CD14-positive monocyte (primary cell): ENCODE measurements at regions not wholly inside any gene's neighbourhood (a gene's known extent, or its start where the extent isn't known, plus 50 kb on each side); places are given as distances from the start of the nearest gene placed in this dataset.

Experiments
- DNase-seq, 3 donors: peaks; one replicate each; pipeline ENCODE4 v3.0.0-alpha.2; 2011 to 2022
- H2AFZ ChIP-seq: 2 replicates; pipeline ENCODE4 v1.6.0; 2012; ENCODE audit warnings: mild to moderate bottlenecking, low read depth, low read length, inconsistent platforms; ENCODE audit not compliant: insufficient read depth, poor library complexity, severe bottlenecking
- H3K27ac ChIP-seq, 2 donors: 1 replicate in 1 of 2; 2 replicates in 1 of 2; pipeline ENCODE4 v1.5.1; 2012 to 2013; ENCODE audit warnings: low read length in 2 of 2, control low read depth in 1 of 2, inconsistent platforms in 1 of 2, low read depth in 1 of 2, mild to moderate bottlenecking in 1 of 2
- H3K27me3 ChIP-seq, 2 donors: one replicate each; pipeline versions ENCODE4 v1.6.0 to v1.6.1; 2011 to 2013; ENCODE audit warnings: low read length in 2 of 2; ENCODE audit not compliant: control insufficient read depth in 2 of 2, insufficient read depth in 2 of 2
- H3K36me3 ChIP-seq, 2 donors: replicated peaks in 1 of 2; 1 replicate in 1 of 2; 2 replicates in 1 of 2; pipeline versions ENCODE4 v1.5.1 to v1.6.1; 2012 to 2013; ENCODE audit warnings: low read length in 2 of 2, control low read depth in 1 of 2, inconsistent platforms in 1 of 2, mild to moderate bottlenecking in 1 of 2; ENCODE audit not compliant: insufficient read depth in 2 of 2, control insufficient read depth in 1 of 2
- H3K4me1 ChIP-seq, 2 donors: 1 replicate in 1 of 2; 2 replicates in 1 of 2; pipeline versions ENCODE4 v1.5.1 to v1.6.1; 2012 to 2013; ENCODE audit warnings: low read length in 2 of 2, control low read depth in 1 of 2, inconsistent platforms in 1 of 2, mild to moderate bottlenecking in 1 of 2, moderate library complexity in 1 of 2; ENCODE audit not compliant: insufficient read depth in 2 of 2, control insufficient read depth in 1 of 2
- H3K4me2 ChIP-seq: replicated peaks from 2 replicates; pipeline ENCODE3; 2012; ENCODE audit warnings: low read length, moderate library complexity, mild to moderate bottlenecking; ENCODE audit not compliant: poor library complexity, severe bottlenecking; ENCODE audit errors: extremely low read depth
- H3K4me3 ChIP-seq, 3 experiments: fragments of 200-600 bp in 1 of 3; sonication (generic) in 1 of 3; replicated peaks in 1 of 3; 1 replicate in 2 of 3; 2 replicates in 1 of 3; pipeline ENCODE4 v1.5.1; 2011 to 2013; ENCODE audit warnings: low read length in 3 of 3, mild to moderate bottlenecking in 3 of 3, control low read depth in 2 of 3, low read depth in 2 of 3, inconsistent platforms in 1 of 3, moderate library complexity in 1 of 3
- H3K79me2 ChIP-seq: 2 replicates; pipeline ENCODE4 v1.6.0; 2012; ENCODE audit warnings: mild to moderate bottlenecking, control low read depth, inconsistent platforms, low read length, moderate library complexity; ENCODE audit not compliant: insufficient read depth
- H3K9ac ChIP-seq: 2 replicates; pipeline ENCODE4 v1.6.0; 2017; ENCODE audit warnings: low read length, mild to moderate bottlenecking; ENCODE audit not compliant: insufficient read depth, poor library complexity, severe bottlenecking
- H3K9me3 ChIP-seq, 2 donors: replicated peaks in 1 of 2; 1 replicate in 1 of 2; 2 replicates in 1 of 2; pipeline versions ENCODE4 v1.5.1 to v1.6.1; 2012 to 2013; ENCODE audit warnings: low read length in 2 of 2, control low read depth in 1 of 2; ENCODE audit not compliant: control insufficient read depth in 1 of 2, insufficient read depth in 1 of 2
- H4K20me1 ChIP-seq: 2 replicates; pipeline ENCODE4 v1.6.0; 2012; ENCODE audit warnings: mild to moderate bottlenecking, low read length, control low read depth, moderate library complexity; ENCODE audit not compliant: insufficient read depth
- H3K27ac Mint-ChIP-seq, 7 donors: one replicate each; pipeline ENCODE4 v1.8.0; 2020; ENCODE audit warnings: mild to moderate bottlenecking in 7 of 7, mixed read lengths in 7 of 7, moderate library complexity in 6 of 7, inconsistent platforms in 2 of 7
- H3K27me3 Mint-ChIP-seq, 3 donors: one replicate each; pipeline ENCODE4 v1.8.0; 2021 to 2022; ENCODE audit warnings: low read depth in 3 of 3, mild to moderate bottlenecking in 3 of 3, mixed read lengths in 3 of 3, moderate library complexity in 3 of 3, inconsistent platforms in 1 of 3
- H3K36me3 Mint-ChIP-seq, 2 donors: one replicate each; pipeline ENCODE4 v1.8.0; 2020; ENCODE audit warnings: mixed read lengths in 2 of 2, inconsistent platforms in 1 of 2, mild to moderate bottlenecking in 1 of 2
- H3K4me1 Mint-ChIP-seq: one replicate; pipeline ENCODE4 v1.8.0; 2020; ENCODE audit warnings: mild to moderate bottlenecking, mixed read lengths
- H3K4me3 Mint-ChIP-seq, 2 donors: one replicate each; pipeline ENCODE4 v1.8.0; 2020; ENCODE audit warnings: mild to moderate bottlenecking in 2 of 2, mixed read lengths in 2 of 2, moderate library complexity in 1 of 2
- H3K9me3 Mint-ChIP-seq, 7 donors: one replicate each; pipeline ENCODE4 v1.8.0; 2020 to 2022; ENCODE audit warnings: mixed read lengths in 7 of 7, mild to moderate bottlenecking in 6 of 7, moderate library complexity in 6 of 7, inconsistent platforms in 2 of 7
- CTCF ChIP-seq: fragments of 200-600 bp; IDR thresholded peaks from one replicate; pipeline ENCODE4 v1.8.0; 2022; ENCODE audit warnings: antibody characterized with exemption, mild to moderate bottlenecking
- WGBS: methylation state at CpG from one replicate; pipeline ENCODE4 v1.1.5; 2013; ENCODE audit warnings: missing lambda C conversion rate; ENCODE audit not compliant: insufficient coverage; 5-methylcytosine and 5-hydroxymethylcytosine counted together
- intact Hi-C, 2 donors: fragments of 100-400 bp; cut with micrococcal nuclease; formaldehyde crosslinking; loops; one replicate each; pipeline versions ENCODE4 v1.15.0 to v1.15.1; 2023

GRCh38 chr18:22346953-22347605 lies 70.6 kb downstream of the CTAGE1 start:
- Histone ChIP-seq H3K27ac (no peak overlapping the region), H3K4me2 (no peak overlapping the region)
- 6% methylated on average over 2 of the region's 15 CpGs for WGBS

GRCh38 chr18:22346401-22346952 lies 71.2 kb downstream of the CTAGE1 start:
- Mint-ChIP-seq H3K27ac (no peak overlapping the region), H3K27me3 (peaks cover 59 to 67% (median 62%) of the 10 kb centered on the region in 3 donors)

More at GRCh38 chr18:22346953-22347605, 70.6 kb downstream of the CTAGE1 start:
- Mint-ChIP-seq H3K27ac (peak overlapping the region in 2 of 7 donors; percentile 40 to 59), H3K4me3 (peak overlapping the region; percentile 42 to 72), H3K4me1 (peaks cover 14% of the 10 kb centered on the region), H3K36me3 (peaks cover 0 to 5% of the 10 kb centered on the region in 2 donors), H3K9me3 (peaks cover 0 to 21% (median 6%) of the 10 kb centered on the region in 7 donors), H3K27me3 (peaks cover 58 to 72% (median 59%) of the 10 kb centered on the region in 3 donors)
- no peaks in the 10 kb centered on the region for H4K20me1 ChIP-seq
- peaks cover 58 to 69% of the 10 kb centered on the region in 2 donors for H3K27me3 ChIP-seq
- intact Hi-C loops: no loop called here
- DNase-seq: no peak
- H3K9ac ChIP-seq: no peak overlapping the region
- H3K36me3 ChIP-seq: no peaks in the 10 kb centered on the region
- TF ChIP-seq CTCF: no peak
- no peak overlapping the region for H2AFZ ChIP-seq
- H3K4me1 ChIP-seq: no peaks in the 10 kb centered on the region
- no peak overlapping the region for H3K4me3 ChIP-seq
- peaks cover 0 to 7% of the 10 kb centered on the region in 2 donors for H3K9me3 ChIP-seq
- no peaks in the 10 kb centered on the region for H3K79me2 ChIP-seq

More at GRCh38 chr18:22346401-22346952, 71.2 kb downstream of the CTAGE1 start:
- no peaks in the 10 kb centered on the region for H4K20me1 ChIP-seq
- no peaks in the 10 kb centered on the region for H3K4me1 ChIP-seq
- no peak overlapping the region for H3K27ac ChIP-seq
- no peak overlapping the region for H2AFZ ChIP-seq
- intact Hi-C loops: no loop called here
- no peaks in the 10 kb centered on the region for H3K79me2 ChIP-seq
- no peaks in the 10 kb centered on the region for H3K36me3 ChIP-seq
- peak in 1 of 3 donors; percentile 10 for DNase-seq
- H3K4me3 Mint-ChIP-seq: peak overlapping the region in 1 of 2 donors; percentile 72
- H3K4me2 ChIP-seq: no peak overlapping the region
- H3K4me1 Mint-ChIP-seq: peaks cover 14% of the 10 kb centered on the region
- TF ChIP-seq CTCF: no peak
- H3K27me3 ChIP-seq: peaks cover 58 to 69% of the 10 kb centered on the region in 2 donors
- no peak overlapping the region for H3K9ac ChIP-seq
- H3K9me3 Mint-ChIP-seq: peaks cover 0 to 16% (median 6%) of the 10 kb centered on the region in 7 donors
- H3K4me3 ChIP-seq: no peak overlapping the region
- WGBS: 0% methylated on average over 1 of the region's 2 CpGs
- peaks cover 0 to 7% of the 10 kb centered on the region in 2 donors for H3K9me3 ChIP-seq
- H3K36me3 Mint-ChIP-seq: peaks cover 0 to 5% of the 10 kb centered on the region in 2 donors
